CD4-positive, alpha-beta T cell treated with Interleukin-2 at 100 ng/mL for 4 hours (primary cell): ENCODE measurements at regions not wholly inside any gene's neighbourhood (a gene's known extent, or its start where the extent isn't known, plus 50 kb on each side); places are given as distances from the start of the nearest gene placed in this dataset.

Source experiments
- DNase-seq: peaks from one replicate; pipeline ENCODE4 v3.0.0-alpha.2; 2020; ENCODE audit warnings: low spot score

GRCh38 chr3:71990545-71990944 is 205.6 kb upstream of the PROK2 start:
- no peak for DNase-seq

- no peak for DNase-seq
These were observed 204.2 kb upstream of the PROK2 start for GRCh38 chr3:71989165-71989564.

DNA sequence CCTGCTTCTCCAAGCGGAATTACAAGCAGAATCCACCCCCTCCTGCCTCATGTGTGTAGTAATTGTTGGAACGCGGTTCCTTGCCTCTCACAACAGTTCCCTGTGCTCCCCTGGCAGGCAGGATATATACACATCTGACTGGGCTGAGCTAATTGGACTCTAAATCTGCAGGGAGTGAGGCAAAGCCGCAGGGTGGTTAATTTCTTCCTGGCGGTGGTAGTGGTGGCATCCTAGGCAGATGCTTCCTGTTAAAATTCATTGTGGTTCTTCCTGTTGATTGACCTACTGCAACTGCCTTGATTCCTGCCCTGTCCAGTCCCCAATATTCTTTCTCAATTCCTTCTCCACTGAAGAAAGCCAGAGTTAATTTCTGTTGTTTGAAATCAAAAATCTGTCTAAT is 202.9 kb upstream of the PROK2 start:
- DNase-seq: no peak

DNA sequence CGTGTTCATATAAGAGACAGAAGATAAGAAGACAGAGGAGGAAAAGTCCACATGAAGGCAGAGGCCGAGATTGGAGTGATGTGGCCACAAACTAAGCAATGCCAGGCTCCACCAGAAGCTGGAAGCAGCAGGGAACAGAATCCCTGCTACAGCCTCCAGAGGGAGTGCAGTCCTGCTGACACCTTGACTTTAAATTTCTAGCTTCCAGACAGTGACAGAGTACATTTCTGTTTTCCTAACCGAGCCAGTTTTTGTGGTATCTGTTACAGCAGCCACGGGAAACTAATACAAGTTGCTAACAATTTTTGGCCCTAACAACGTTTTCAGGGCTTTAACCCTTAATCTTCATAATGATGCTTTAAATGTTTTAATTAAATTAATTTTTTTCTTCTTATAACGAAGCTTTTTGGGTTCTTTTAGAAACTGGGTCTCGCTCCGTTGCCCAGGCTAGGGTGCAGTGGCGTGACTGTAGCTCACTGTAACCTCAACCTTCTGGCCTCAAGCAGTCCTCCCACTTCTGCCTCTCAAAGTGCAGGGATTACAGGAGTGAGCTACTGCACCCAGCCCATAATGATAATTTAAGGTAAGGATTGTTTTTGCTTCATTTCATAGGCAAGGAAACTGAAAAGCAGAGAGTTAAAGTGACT is 202.3 kb upstream of the PROK2 start:
- DNase-seq: no peak

- no peak for DNase-seq
These were observed 201.7 kb upstream of the PROK2 start for GRCh38 chr3:71986606-71987005.

GRCh38 chr3:71984843-71985613 is 200.1 kb upstream of the PROK2 start:
- DNase-seq: no peak

DNA sequence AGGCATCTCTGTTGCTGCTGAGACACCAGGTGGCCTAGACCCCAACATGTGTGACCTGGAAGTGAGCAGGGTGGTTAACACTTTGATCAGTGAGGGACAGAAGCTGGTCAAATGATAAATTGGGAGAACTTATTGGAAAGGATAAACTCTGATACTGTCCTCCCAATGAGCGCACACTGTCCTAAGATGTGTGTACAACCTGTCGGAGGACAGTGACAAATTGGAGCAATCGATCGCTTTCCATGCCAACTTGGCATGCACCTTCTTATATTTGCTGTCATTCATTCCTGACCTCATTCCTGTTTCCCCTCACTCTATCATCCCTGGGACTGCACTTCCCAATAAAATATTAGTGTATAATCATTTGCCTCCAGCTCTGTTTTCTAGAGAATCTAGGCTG is 198.7 kb upstream of the PROK2 start:
- no peak for DNase-seq

DNA sequence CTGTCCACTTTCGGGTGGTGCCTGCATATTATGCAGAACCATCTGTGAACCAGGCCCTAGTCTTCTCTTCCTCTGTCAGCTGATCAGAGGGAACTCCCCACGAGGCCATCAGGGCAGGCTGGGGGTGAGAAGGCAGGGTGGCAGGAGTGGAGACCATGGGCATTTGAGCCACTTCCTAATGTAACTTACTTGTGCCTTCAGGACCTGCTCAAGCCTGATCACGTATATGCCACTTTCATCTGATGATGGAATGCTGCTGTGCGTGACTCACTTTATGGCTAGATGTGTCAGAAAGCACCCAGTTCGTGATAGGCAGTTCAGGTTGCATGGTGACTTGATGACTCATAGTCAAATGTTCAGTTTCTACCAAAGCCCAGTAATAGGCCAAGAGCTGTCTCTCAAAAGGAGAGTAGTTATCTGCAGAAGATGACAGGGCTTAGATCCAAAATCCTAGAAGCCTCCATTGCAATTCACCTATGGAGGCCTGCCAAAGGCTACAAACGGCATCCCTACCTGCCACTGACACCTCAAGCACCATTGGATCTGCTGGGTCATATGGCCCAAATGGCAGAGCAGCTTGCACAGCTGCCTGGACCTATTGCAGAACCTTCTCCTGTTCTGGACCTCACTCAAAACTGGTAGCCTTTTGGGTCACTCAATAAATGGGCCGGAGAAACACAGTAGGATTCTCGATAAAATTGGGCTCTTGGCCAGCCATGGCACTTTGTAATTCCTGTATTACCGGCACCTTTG is 197.7 kb upstream of the PROK2 start:
- peak; percentile 8 for DNase-seq

DNA sequence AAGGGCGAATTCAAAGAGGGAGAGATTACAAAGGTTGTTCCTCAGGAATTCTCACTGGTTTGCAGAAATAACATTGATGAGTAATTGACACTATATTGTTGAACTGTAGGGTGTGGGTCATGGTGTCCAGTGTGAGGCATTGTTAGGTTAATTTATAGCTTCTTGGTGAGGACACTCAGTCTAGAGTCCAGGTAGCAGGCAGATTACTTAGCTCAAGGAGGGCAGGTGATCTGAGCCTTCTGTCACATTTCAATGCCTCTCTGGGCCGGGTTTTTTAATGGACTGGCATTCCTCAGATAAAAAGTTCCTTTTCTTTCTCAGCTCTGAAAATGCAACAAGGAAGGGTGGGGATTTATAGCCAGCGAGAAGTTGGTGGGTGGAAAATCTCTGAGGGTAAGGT is 194.2 kb upstream of the PROK2 start:
- DNase-seq: no peak

GRCh38 chr3:71978150-71978721 is 193.3 kb upstream of the PROK2 start:
- no peak for DNase-seq

DNA sequence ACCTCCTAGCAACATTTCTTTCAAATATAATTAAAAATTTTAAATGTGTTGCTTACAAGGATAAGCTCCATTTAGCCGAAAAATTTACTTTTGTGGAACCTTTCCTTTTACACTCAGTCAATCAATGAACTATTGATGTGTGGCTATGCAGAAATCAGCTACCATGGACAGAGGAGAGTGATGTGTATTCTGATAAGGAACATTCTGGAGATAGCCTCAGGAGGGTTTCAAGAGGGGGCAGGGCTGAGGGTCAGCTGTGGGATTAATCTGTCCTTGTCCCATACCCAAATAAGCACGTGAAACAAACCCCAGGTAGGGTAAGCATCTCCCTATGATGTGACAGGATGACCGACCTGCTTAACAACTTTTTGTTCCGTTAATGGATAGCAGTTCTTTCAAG is 192.6 kb upstream of the PROK2 start:
- DNase-seq: no peak

GRCh38 chr3:71975573-71975972 is 190.6 kb upstream of the PROK2 start:
- no peak for DNase-seq

DNA sequence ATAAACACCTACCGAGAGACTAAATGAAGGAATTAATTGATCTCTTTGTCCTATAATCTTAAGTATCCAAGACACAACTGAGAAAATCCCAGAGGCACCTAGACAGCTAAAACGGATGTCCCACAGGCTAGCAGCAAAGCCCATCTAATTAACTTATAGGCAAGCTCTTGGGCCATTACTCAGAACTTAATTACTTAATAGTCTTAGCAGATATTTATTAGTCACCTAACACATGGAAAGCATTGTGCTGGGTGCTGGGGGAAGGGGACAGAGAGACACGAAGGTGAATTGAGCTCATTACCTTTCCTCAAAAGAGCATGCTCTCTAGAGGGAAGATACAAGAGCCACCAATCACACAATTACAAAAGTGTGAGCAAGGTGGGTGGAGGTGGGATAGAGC is 189.8 kb upstream of the PROK2 start:
- no peak for DNase-seq

GRCh38 chr3:71973274-71974030 is 188.5 kb upstream of the PROK2 start:
- DNase-seq: no peak

DNA sequence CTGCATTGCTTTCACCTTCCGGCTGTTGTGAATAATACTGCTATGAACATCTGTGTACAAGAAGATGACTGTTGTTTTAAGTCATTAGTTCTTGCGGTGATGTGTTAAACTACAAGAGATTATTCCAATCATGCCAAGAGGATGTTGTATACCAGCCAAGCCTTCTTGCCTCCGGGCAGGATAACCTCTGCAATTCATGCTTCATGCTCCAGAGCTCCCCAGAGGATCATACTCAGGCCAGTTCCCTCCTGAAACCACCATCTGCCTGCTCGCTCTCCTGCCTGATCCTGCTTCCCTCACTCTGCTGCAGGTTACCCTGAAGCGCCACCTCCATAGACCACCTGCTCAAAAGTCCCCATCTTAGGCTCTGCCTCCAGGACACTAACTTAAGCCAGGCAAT is 187.1 kb upstream of the PROK2 start:
- no peak for DNase-seq

DNA sequence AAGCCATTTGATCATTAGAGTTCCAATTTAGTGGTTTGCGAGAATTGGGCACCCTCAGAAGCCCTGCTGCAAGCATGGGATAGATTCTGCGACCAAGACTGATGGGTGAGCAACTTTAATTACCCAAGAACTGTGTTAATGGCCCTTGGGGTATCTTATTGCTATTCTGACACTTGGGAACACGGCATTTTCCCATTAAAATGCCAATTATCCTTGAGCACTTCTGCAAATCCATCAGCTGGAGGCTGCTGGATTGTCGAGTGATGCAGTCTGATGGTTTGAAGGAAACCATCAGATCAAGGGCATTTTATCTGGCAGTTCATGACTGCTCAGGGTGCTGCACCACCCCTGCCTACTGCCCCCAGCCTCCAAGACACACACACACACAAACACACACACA is 183.6 kb upstream of the PROK2 start:
- no peak for DNase-seq

GRCh38 chr3:71966185-71966584 is 181.2 kb upstream of the PROK2 start:
- DNase-seq: no peak

GRCh38 chr3:71964170-71964569 is 179.2 kb upstream of the PROK2 start:
- DNase-seq: no peak

GRCh38 chr3:71962561-71963240 is 177.8 kb upstream of the PROK2 start:
- no peak for DNase-seq

DNA sequence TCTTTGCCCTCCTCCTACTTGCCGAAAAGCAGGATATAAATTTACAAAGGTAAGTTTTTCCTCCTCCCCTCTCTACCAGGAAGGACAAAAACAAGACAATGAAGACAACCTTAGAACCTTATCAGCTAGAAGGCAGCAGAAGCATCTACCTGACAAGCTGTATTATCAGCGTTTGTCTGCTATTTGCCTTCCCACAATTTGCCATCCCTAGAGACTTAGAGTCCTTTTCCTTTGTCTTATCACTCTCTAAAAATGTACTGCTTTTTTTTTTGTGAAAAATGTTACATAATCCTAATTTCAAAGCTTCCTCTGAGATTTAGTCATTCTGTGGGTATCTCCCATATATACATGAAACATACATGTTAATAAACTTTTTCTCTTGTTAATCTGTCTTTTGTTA is 176.9 kb upstream of the PROK2 start:
- DNase-seq: no peak

DNA sequence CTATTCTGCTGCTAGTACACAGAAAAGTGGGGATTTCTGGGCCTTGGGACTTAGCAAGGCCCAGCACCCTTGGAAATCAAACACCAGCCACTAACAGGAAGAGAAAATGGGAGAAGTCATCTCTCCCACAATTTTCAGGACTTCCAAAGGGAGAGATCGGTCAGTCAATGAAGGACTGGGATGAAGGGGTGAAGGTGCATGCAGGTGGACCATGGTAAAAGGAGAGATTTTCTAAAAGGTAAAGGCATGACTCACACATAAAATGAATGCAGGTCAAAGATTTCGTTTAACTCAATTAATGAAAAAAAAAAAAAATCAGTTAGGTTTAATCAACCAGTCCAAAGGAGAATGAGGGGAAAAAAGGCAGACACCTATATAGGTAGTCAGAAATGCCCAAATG is 176.4 kb upstream of the PROK2 start:
- DNase-seq: no peak

- DNase-seq: no peak
These were observed 173.6 kb upstream of the PROK2 start for GRCh38 chr3:71958533-71958932.
